ENCODE measurements at regions not wholly inside any gene's neighbourhood (a gene's known extent, or its start where the extent isn't known, plus 50 kb on each side); places are given as distances from the start of the nearest gene placed in this dataset.

GRCh38 chr13:84137292-84137691 is 255.0 kb upstream of the SLITRK1 start:
- TF ChIP-seq, protein P1, sequence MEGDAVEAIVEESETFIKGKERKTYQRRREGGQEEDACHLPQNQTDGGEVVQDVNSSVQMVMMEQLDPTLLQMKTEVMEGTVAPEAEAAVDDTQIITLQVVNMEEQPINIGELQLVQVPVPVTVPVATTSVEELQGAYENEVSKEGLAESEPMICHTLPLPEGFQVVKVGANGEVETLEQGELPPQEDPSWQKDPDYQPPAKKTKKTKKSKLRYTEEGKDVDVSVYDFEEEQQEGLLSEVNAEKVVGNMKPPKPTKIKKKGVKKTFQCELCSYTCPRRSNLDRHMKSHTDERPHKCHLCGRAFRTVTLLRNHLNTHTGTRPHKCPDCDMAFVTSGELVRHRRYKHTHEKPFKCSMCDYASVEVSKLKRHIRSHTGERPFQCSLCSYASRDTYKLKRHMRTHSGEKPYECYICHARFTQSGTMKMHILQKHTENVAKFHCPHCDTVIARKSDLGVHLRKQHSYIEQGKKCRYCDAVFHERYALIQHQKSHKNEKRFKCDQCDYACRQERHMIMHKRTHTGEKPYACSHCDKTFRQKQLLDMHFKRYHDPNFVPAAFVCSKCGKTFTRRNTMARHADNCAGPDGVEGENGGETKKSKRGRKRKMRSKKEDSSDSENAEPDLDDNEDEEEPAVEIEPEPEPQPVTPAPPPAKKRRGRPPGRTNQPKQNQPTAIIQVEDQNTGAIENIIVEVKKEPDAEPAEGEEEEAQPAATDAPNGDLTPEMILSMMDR (conservative IDR thresholded peaks at IDR 0.05) = no peak
- no peak for TF ChIP-seq EZH2 (IDR thresholded peaks at IDR 0.05; ENCODE audit: low read depth)

All from PC-9 (cell line).